ENCODE measurements at regions not wholly inside any gene's neighbourhood (a gene's known extent, or its start where the extent isn't known, plus 50 kb on each side); places are given as distances from the start of the nearest gene placed in this dataset.

DNA sequence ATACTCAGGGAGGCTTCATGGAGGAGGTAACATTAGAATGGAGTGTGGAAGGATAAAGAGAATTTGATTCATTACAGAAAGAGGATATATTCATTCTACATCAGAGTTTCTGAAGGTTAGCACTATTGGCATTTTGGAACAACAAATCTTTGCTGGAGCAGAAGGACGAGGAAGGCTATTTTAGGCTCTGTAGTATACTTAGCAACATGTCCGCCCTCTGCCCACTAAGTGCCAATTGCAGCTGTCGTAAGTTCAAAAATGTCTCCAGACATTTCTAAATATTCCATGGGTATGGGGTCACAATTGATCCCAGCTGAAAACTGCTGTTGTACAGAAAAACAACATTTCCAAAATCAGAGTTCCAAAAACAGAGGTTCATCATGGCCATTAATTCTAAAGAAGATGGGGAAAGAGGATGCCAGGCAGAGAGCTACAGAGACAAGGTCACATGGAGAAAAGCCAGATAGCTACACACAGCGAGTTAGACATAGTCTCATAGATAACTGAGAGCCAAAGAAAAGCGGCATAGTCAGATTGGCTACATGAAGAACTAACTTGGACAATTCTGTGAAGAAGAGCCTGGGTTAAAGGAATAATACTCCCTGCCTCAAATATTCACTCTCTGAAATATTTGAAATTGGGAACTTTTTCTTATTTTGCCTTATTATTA, 846.4 kb upstream of the CDH8 start:
- no peaks in the 10 kb centered on the region for H3K4me1 Mint-ChIP-seq
- DNase-seq (no peak), ATAC-seq (replicated peaks) (no peak)
- no peak overlapping the region for H3K27ac Mint-ChIP-seq
- H3K9me3 Mint-ChIP-seq, result peaks cover 3 to 7% of the 10 kb centered on the region in 2 donors
- no peaks in the 10 kb centered on the region for H3K27me3 Mint-ChIP-seq
- no peaks in the 10 kb centered on the region for H3K36me3 Mint-ChIP-seq
- no peak overlapping the region for H3K4me3 Mint-ChIP-seq

DNA sequence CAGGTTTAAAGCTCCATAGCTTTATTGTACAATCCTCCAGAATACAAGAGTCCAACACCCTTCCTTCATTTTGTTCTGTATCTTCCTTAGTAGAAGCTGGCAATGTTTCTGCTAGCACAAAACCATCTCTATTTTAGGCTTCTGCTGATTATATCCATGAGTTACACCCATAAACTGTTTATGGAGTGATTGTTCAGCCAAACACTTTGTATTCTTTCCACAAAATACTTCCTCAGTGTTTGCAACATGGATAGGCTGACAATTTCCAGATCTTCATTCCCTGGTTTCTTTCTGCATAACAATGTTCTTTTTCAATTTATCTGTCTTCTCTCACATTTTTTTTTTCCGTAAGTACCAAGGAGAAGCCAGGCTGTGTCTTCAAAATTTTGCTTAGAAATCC, 839.9 kb upstream of the CDH8 start:
- no peaks in the 10 kb centered on the region for H3K36me3 Mint-ChIP-seq
- no peak overlapping the region for H3K4me3 Mint-ChIP-seq
- no peak overlapping the region for H3K27ac Mint-ChIP-seq
- no peaks in the 10 kb centered on the region for H3K4me1 Mint-ChIP-seq
- DNase-seq (no peak), ATAC-seq (replicated peaks) (no peak)
- H3K27me3 Mint-ChIP-seq, result no peaks in the 10 kb centered on the region
- H3K9me3 Mint-ChIP-seq, result peaks cover 3% of the 10 kb centered on the region in 2 donors

DNA sequence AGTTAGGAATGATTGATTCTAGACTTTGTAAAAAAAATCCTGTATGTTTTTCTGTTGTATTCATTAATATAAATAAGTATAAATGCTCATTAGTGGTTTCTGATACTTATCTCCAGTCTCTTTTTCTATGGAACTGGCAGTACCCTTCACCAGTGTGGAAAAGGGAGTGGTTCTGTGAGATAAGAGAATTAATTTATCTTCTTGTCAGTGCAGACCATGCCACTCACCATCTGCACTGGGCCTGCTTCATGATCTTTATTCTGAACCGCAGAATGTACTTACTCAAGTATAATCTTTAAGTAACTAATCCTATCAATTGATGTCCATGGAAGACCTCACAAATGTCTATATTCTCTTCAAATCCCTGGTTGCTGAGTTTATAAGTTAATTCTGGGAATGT, 836.1 kb upstream of the CDH8 start:
- Mint-ChIP-seq H3K36me3 (no peaks in the 10 kb centered on the region), H3K4me1 (no peaks in the 10 kb centered on the region)

DNA sequence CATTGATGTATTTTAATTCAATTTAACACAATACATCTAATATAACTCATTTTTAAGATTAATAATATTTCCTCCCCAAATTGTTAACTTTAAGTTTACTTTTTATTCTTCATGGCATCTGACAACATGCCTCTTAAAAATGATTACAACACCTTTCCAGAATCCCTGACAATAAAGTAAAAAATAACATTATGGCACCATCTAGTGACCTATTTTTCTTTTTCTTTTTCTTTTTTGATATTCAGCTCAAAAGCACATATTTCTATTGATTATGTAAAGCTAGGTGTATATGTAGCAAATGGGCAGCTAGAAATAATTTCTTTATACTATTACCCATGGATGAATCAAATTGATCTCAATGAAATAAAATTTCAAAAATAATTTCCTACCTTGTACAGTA, 834.3 kb upstream of the CDH8 start:
- Mint-ChIP-seq H3K27ac (no peak overlapping the region), H3K36me3 (no peaks in the 10 kb centered on the region), H3K4me1 (no peaks in the 10 kb centered on the region), H3K4me3 (no peak overlapping the region), H3K9me3 (no peaks in the 10 kb centered on the region), H3K27me3 (no peaks in the 10 kb centered on the region)
- DNase-seq (no peak), ATAC-seq (replicated peaks) (no peak)

More for the DNA sequence above, 836.1 kb upstream of the CDH8 start:
- Mint-ChIP-seq H3K27ac (no peak overlapping the region), H3K9me3 (no peaks in the 10 kb centered on the region), H3K27me3 (no peaks in the 10 kb centered on the region), H3K4me3 (no peak overlapping the region)
- DNase-seq, result no peak
- no peak for ATAC-seq (replicated peaks)

DNA sequence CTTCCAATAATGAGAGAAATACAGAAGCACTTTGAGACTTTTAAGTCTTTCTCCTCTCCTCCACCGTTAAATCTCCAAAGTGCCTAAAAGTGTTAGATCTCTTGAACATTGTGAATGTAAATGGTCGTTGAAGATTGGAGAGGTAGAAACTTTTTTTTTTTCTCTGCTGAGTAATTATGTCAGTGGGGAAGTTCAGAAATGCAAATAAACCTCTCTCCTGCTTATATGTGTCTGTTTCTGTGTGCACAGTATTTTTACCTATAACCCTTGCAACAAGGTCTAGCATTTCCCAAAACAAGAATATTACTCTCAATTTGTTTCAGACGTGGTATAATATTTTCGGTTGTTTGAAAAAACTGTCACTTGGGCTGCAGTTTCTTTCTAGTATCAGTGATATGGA, 833.6 kb upstream of the CDH8 start:
- Mint-ChIP-seq H3K36me3 (no peaks in the 10 kb centered on the region), H3K4me1 (no peaks in the 10 kb centered on the region), H3K4me3 (no peak overlapping the region), H3K27me3 (no peaks in the 10 kb centered on the region), H3K27ac (no peak overlapping the region), H3K9me3 (no peaks in the 10 kb centered on the region)
- DNase-seq (no peak), ATAC-seq (replicated peaks) (no peak)

DNA sequence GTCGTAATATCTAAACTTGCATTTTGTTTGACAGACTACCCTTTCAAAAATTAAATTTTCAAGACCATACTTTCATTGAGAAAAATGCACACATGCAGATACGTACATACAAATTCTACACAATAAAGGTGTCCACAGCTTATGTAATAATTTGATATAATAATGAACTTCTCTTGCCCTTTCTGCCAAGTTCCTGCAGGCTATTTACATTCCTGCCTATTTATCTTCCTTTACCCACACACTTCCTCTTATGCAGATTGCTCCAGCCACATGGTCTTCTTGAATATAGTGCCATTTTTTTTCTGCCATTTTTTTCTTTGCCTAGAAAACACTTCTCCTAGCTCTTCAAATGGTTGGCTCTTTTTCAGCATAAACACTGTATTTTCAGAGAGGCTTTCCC, 826.9 kb upstream of the CDH8 start:
- peaks cover 0 to 4% of the 10 kb centered on the region in 2 donors for H3K9me3 Mint-ChIP-seq
- no peak overlapping the region for H3K27ac Mint-ChIP-seq
- DNase-seq (no peak), ATAC-seq (replicated peaks) (no peak)
- H3K27me3 Mint-ChIP-seq, result no peaks in the 10 kb centered on the region
- no peak overlapping the region for H3K4me3 Mint-ChIP-seq
- H3K36me3 Mint-ChIP-seq, result no peaks in the 10 kb centered on the region
- H3K4me1 Mint-ChIP-seq, result no peaks in the 10 kb centered on the region

DNA sequence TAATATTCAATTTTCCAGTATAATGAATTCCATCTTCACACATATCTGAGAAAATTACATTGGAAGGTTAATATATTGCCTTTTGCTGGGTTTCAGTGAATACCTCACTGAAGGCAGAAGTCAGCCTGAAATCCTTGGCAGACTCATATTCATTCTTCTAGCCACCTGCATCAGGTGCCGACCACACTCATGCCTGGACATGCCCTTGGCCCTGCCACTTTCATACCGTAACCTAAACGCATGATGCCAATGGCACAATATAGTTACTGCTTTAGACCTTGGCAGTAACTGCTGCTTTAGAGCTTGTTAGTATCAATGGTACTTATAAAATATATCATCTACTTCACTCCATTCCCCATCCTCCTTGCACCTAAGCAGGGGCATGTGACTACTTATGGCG, 817.6 kb upstream of the CDH8 start:
- Mint-ChIP-seq H3K4me1 (no peaks in the 10 kb centered on the region), H3K27ac (no peak overlapping the region), H3K9me3 (peaks cover 0 to 6% of the 10 kb centered on the region in 2 donors), H3K36me3 (no peaks in the 10 kb centered on the region), H3K4me3 (no peak overlapping the region), H3K27me3 (no peaks in the 10 kb centered on the region)
- DNase-seq (no peak), ATAC-seq (replicated peaks) (no peak)

DNA sequence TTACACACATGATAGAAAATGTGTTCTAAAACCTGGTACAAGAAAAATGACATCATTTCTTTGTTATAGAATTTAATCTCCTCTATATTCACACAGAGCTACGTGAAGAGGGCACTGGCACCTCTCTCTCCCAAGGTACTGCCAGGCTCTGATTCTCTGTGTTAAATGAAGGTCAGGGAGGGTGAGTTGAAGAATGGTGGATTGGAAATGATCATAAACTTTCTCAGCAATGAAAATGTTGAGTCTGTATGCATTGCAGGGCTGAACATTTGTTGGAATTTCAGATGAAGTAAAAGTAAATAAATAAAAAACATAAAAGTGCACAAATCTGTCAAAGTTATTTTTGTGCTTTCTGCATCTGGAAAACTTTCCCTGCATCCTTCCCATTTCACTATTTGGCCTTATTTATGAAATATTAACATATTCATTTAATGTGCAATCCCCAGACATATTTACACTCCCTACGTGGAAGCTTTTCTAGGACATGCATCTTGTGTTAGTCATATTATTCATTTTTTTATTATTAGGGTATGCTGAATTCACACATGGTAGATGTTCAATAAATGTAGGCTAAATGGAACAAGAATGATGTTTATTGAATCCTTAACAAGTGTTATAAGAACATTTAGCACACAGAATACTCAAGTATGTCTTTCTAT, 810.3 kb upstream of the CDH8 start:
- no peaks in the 10 kb centered on the region for H3K36me3 Mint-ChIP-seq
- no peak overlapping the region for H3K4me3 Mint-ChIP-seq
- no peak overlapping the region for H3K27ac Mint-ChIP-seq
- no peak for DNase-seq
- H3K27me3 Mint-ChIP-seq, result no peaks in the 10 kb centered on the region
- ATAC-seq (replicated peaks), result no peak
- H3K9me3 Mint-ChIP-seq, result peaks cover 0 to 1% of the 10 kb centered on the region in 2 donors
- H3K4me1 Mint-ChIP-seq, result no peaks in the 10 kb centered on the region

DNA sequence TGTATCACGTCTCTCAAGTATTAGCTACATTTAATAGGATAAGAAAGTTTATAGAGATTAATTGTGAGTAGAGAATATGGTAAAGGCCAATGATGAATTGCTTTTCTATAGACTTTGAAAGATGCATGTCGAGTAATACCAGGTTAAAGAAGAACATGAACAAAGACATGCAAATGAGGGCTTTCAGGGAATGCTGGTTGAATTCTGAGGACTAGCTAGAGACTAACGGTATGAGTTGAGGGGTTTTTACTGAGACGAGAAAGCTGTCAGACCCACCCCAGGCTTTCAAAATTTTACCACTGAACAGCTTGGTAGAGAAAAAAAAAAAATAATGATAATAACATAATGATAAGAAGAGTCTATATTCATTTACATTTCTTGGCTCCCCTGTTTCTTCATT, 796.0 kb upstream of the CDH8 start:
- H3K36me3 Mint-ChIP-seq, result no peaks in the 10 kb centered on the region
- no peak overlapping the region for H3K27ac Mint-ChIP-seq
- DNase-seq (no peak), ATAC-seq (replicated peaks) (no peak)
- no peaks in the 10 kb centered on the region for H3K4me1 Mint-ChIP-seq
- H3K9me3 Mint-ChIP-seq, result no peaks in the 10 kb centered on the region
- no peak overlapping the region for H3K4me3 Mint-ChIP-seq
- H3K27me3 Mint-ChIP-seq, result no peaks in the 10 kb centered on the region

DNA sequence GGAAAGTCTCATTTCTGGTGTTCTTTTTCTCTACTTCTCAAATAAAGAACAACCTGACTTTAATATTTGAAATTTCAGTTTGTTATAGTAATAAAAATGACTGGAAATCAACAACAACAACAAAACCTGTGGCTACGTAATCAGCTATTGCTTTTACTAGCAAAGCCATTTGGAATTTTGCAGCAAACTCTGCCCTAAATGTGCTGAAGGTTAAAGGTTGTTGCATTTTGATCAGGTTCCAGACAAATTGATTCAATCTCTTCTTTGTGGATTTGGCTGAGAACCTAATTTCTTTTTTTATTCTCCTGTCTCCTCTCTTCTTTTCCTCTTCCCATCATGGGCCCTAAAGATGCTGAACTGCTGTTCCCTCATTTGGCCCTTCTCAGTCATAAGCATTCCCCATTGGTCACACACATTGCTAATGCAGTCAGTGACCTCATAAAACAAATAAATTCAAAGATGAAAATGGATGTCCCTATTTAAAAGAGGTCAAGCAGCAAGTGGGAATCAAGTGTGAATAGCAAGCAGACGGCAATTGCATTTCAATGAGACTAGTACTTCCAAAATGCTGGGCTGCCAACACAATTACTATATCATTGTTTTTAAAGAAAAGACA, 795.1 kb upstream of the CDH8 start:
- Mint-ChIP-seq H3K27ac (no peak overlapping the region), H3K4me1 (no peaks in the 10 kb centered on the region), H3K36me3 (no peaks in the 10 kb centered on the region), H3K27me3 (no peaks in the 10 kb centered on the region), H3K9me3 (no peaks in the 10 kb centered on the region), H3K4me3 (no peak overlapping the region)
- no peak for ATAC-seq (replicated peaks)
- DNase-seq, result no peak

DNA sequence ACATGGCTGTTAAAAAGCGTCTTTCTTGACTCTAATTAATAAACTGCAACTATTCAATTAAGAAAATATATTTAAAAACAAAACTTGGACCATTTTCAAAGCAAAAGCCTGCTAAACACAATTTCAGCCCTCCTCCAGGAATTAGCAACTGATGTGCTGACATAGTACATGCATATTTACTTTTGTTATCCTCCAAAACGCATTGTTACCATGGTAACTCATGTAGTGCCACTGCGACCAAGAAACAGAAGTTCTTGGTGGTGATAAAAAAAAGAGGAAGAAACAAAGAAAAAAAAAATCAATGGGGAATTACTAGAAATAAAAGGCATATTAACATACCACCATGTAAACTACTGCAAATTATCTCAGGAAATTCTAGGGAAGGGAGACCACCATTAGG, 793.4 kb upstream of the CDH8 start:
- H3K27me3 Mint-ChIP-seq, result no peaks in the 10 kb centered on the region
- no peaks in the 10 kb centered on the region for H3K36me3 Mint-ChIP-seq
- peaks cover 0 to 3% of the 10 kb centered on the region in 2 donors for H3K9me3 Mint-ChIP-seq
- H3K4me1 Mint-ChIP-seq, result no peaks in the 10 kb centered on the region
- ATAC-seq (replicated peaks), result no peak
- DNase-seq, result no peak
- H3K4me3 Mint-ChIP-seq, result no peak overlapping the region
- no peak overlapping the region for H3K27ac Mint-ChIP-seq

DNA sequence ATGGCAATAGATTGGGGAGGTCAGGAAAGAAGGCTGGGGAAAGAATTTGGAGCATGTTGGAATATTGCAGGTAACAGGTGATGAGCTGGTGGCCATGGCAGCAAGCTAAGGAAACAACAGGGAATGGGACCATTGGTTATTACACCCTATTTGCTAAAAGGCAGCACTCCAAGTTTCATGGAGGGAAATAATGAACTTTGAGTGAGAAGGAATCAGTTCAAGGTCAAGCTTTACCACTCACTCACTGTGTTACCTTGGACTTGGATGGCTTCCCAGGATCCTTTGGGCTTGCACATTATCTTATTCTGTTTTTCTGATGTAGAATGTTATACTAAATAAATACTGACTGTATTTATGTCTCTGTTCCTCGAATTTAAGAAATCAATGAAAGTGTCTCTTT, 792.8 kb upstream of the CDH8 start:
- H3K27me3 Mint-ChIP-seq, result no peaks in the 10 kb centered on the region
- DNase-seq (no peak), ATAC-seq (replicated peaks) (no peak)
- H3K4me3 Mint-ChIP-seq, result no peak overlapping the region
- peaks cover 2 to 3% of the 10 kb centered on the region in 2 donors for H3K9me3 Mint-ChIP-seq
- H3K36me3 Mint-ChIP-seq, result no peaks in the 10 kb centered on the region
- no peak overlapping the region for H3K27ac Mint-ChIP-seq
- no peaks in the 10 kb centered on the region for H3K4me1 Mint-ChIP-seq

DNA sequence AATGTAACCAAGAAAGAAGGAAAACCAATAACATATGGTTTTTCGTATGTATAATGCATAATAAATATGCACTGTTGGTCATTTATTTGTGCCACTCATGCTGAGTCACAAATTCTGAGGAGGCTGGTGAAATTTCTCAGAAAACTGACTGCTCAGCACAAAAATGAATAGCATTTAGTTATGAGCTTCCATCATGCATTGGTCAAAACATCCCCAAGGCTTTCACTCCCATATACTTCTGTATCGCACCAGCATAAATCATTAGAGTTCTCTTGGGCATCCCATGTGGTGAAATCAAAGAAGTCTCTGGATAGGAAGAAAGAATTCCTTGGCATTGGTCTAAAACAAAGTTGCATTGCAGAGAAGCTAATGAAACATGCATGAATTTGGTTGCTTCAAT, 785.6 kb upstream of the CDH8 start:
- H3K4me3 Mint-ChIP-seq, result no peak overlapping the region
- H3K27me3 Mint-ChIP-seq, result no peaks in the 10 kb centered on the region
- DNase-seq (no peak), ATAC-seq (replicated peaks) (no peak)
- no peaks in the 10 kb centered on the region for H3K4me1 Mint-ChIP-seq
- H3K36me3 Mint-ChIP-seq, result no peaks in the 10 kb centered on the region
- H3K9me3 Mint-ChIP-seq, result peaks cover 3 to 5% of the 10 kb centered on the region in 2 donors
- no peak overlapping the region for H3K27ac Mint-ChIP-seq

DNA sequence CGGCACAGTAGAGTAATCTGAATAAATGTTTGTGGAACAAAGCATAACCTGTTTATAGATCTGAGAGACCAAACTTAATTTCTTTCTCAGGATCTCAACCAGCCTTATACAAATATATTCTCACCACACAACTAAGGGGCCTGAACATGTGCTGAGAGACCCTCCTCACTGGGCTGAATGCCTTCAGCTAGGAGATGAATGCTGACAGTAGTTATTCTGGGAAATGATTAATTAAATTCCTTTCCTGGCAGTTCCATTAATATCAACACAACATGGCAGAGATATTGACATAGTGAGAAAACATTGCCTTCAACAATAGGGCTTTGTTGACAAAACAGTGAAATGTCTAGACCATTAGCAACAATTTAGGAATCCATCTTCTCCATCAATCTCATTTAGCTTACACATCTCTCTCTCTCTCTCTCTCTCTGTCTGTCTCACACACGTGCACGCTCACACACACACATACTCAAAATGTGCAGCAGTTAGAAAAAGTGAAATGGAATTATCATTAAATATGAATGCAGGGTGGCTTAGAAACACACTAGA, 780.8 kb upstream of the CDH8 start:
- DNase-seq (no peak), ATAC-seq (replicated peaks) (no peak)
- H3K36me3 Mint-ChIP-seq, result no peaks in the 10 kb centered on the region
- peaks cover 0 to 2% of the 10 kb centered on the region in 2 donors for H3K9me3 Mint-ChIP-seq
- H3K4me3 Mint-ChIP-seq, result no peak overlapping the region
- H3K27ac Mint-ChIP-seq, result no peak overlapping the region
- H3K27me3 Mint-ChIP-seq, result no peaks in the 10 kb centered on the region
- no peaks in the 10 kb centered on the region for H3K4me1 Mint-ChIP-seq

DNA sequence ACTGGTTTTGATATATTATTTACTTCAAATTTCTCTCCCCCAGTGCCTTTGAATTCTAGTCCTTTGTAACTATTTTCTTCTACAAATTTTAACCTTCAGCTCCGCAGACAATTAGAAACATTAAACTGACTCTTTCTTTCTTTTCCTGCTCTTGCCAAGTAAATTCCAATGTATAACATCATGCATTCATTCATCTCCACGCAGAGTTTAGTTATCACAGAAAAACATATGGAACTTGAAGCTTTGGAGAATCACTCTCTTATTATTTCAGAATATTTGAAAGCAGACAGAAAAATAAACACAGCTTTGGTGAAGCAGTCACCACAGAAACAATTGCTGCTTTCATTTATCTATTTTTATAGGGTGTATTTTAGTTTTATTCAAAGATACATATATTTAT, 778.7 kb upstream of the CDH8 start:
- Mint-ChIP-seq H3K4me3 (no peak overlapping the region), H3K27me3 (no peaks in the 10 kb centered on the region), H3K27ac (no peak overlapping the region), H3K4me1 (no peaks in the 10 kb centered on the region), H3K36me3 (no peaks in the 10 kb centered on the region), H3K9me3 (peaks cover 0 to 3% of the 10 kb centered on the region in 2 donors)
- no peak for DNase-seq
- no peak for ATAC-seq (replicated peaks)
